ENCODE measurements at regions not wholly inside any gene's neighbourhood (a gene's known extent, or its start where the extent isn't known, plus 50 kb on each side); places are given as distances from the start of the nearest gene placed in this dataset.

GRCh38 chr14:76669770-76670169 lies 91.5 kb upstream of the VASH1 start:
- no peak for DNase-seq

- no peak for DNase-seq
Measured at GRCh38 chr14:76672123-76672522, 89.1 kb upstream of the VASH1 start.

GRCh38 chr14:76673261-76673660 lies 88.0 kb upstream of the VASH1 start:
- no peak for DNase-seq

GRCh38 chr14:76675046-76675445 lies 86.2 kb upstream of the VASH1 start:
- DNase-seq, result no peak

GRCh38 chr14:76676539-76676938 lies 84.7 kb upstream of the VASH1 start:
- no peak for DNase-seq

GRCh38 chr14:76677534-76678145 lies 83.6 kb upstream of the VASH1 start:
- DNase-seq, result no peak

GRCh38 chr14:76678244-76678800 lies 82.9 kb upstream of the VASH1 start:
- no peak for DNase-seq

GRCh38 chr14:76682367-76682766 lies 78.9 kb upstream of the VASH1 start:
- no peak for DNase-seq

- DNase-seq, result no peak
Measured at GRCh38 chr14:76686646-76687045, 74.6 kb upstream of the VASH1 start.

GRCh38 chr14:76687611-76688382 lies 73.5 kb upstream of the VASH1 start:
- no peak for DNase-seq

- no peak for DNase-seq
Measured at GRCh38 chr14:76688383-76688671, 72.9 kb upstream of the VASH1 start.

GRCh38 chr14:76690502-76691105 lies 70.7 kb upstream of the VASH1 start:
- DNase-seq, result no peak

- DNase-seq, result no peak
Measured at GRCh38 chr14:76694106-76694505, 67.2 kb upstream of the VASH1 start.

GRCh38 chr14:76695263-76695920 lies 65.9 kb upstream of the VASH1 start:
- no peak for DNase-seq

- no peak for DNase-seq
Measured at GRCh38 chr14:76696361-76696760, 64.9 kb upstream of the VASH1 start.

- DNase-seq, result no peak
Measured at GRCh38 chr14:76696791-76697190, 64.5 kb upstream of the VASH1 start.

- DNase-seq, result no peak
Measured at GRCh38 chr14:76697246-76697905, 63.9 kb upstream of the VASH1 start.

- DNase-seq, result no peak
Measured at GRCh38 chr14:76698191-76698590, 63.1 kb upstream of the VASH1 start.

GRCh38 chr14:76698631-76699030 lies 62.6 kb upstream of the VASH1 start:
- no peak for DNase-seq

- DNase-seq, result no peak
Measured at GRCh38 chr14:76699209-76699938, 61.9 kb upstream of the VASH1 start.

GRCh38 chr14:76699939-76700590 lies 61.2 kb upstream of the VASH1 start:
- DNase-seq, result no peak

GRCh38 chr14:76701436-76701835 lies 59.8 kb upstream of the VASH1 start:
- DNase-seq, result no peak

All from kidney glomerular epithelial cell (primary cell).